ENCODE measurements at regions not wholly inside any gene's neighbourhood (a gene's known extent, or its start where the extent isn't known, plus 50 kb on each side); places are given as distances from the start of the nearest gene placed in this dataset.

DNA sequence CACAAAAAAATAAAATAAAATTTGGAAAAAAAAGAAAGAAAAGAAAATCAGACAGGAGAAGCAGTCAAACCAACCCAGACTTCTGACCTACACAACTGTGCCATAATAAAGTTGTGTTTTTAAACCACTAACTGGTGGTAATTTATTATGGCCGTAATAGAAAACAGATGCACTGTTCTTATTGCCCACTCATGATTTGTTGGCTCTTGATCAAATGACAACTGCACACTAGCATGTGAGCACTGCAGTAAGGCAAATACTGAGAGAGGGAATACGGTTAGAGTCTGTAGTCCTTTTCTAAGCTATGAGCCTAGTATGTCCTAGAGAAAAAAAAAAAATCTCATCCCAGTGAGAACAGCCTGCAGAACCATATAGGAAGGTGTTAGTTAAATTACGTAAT, 61.2 kb upstream of the TNR start:
- H3K27me3 ChIP-seq (ENCODE audit: control insufficient read depth, insufficient read depth, low read length): no peaks in the 10 kb centered on the region
- FAIRE-seq (no peak), DNase-seq (ENCODE audit: low read depth) (no peak)
- TF ChIP-seq, protein P1, sequence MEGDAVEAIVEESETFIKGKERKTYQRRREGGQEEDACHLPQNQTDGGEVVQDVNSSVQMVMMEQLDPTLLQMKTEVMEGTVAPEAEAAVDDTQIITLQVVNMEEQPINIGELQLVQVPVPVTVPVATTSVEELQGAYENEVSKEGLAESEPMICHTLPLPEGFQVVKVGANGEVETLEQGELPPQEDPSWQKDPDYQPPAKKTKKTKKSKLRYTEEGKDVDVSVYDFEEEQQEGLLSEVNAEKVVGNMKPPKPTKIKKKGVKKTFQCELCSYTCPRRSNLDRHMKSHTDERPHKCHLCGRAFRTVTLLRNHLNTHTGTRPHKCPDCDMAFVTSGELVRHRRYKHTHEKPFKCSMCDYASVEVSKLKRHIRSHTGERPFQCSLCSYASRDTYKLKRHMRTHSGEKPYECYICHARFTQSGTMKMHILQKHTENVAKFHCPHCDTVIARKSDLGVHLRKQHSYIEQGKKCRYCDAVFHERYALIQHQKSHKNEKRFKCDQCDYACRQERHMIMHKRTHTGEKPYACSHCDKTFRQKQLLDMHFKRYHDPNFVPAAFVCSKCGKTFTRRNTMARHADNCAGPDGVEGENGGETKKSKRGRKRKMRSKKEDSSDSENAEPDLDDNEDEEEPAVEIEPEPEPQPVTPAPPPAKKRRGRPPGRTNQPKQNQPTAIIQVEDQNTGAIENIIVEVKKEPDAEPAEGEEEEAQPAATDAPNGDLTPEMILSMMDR (IDR thresholded peaks at IDR 0.05; ENCODE audit: insufficient read depth, low read length, severe bottlenecking): no peak
- H3K36me3 ChIP-seq (ENCODE audit: control insufficient read depth, insufficient read depth, low read length): no peaks in the 10 kb centered on the region
- H3K4me3 ChIP-seq (ENCODE audit: low read depth, low read length): no peak overlapping the region

DNA sequence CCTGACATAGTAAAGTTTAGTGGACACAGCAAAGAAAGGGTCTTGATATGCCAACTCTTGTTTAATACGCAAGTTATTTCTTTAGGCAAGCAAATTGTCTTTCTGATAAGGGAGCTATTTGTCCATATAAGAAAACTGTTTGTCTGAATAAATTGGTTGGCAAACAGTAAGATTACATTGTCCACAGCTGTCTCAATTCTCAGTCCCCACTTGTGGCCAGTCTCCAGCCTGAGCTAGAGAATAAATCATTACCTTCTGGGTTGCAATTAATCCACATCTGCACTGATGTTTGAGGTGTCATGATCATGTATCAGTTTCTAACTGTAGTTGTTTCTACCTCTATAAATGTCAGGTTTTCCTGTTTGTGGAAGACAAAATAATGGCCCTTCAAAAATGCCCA, 60.0 kb upstream of the TNR start:
- Histone ChIP-seq H3K27me3 (ENCODE audit: control insufficient read depth, insufficient read depth, low read length) (no peaks in the 10 kb centered on the region), H3K4me3 (ENCODE audit: low read depth, low read length) (no peak overlapping the region), H3K36me3 (ENCODE audit: control insufficient read depth, insufficient read depth, low read length) (no peaks in the 10 kb centered on the region)
- FAIRE-seq (no peak), DNase-seq (ENCODE audit: low read depth) (no peak)
- TF ChIP-seq, protein P1 (IDR thresholded peaks at IDR 0.05; ENCODE audit: insufficient read depth, low read length, severe bottlenecking): no peak

DNA sequence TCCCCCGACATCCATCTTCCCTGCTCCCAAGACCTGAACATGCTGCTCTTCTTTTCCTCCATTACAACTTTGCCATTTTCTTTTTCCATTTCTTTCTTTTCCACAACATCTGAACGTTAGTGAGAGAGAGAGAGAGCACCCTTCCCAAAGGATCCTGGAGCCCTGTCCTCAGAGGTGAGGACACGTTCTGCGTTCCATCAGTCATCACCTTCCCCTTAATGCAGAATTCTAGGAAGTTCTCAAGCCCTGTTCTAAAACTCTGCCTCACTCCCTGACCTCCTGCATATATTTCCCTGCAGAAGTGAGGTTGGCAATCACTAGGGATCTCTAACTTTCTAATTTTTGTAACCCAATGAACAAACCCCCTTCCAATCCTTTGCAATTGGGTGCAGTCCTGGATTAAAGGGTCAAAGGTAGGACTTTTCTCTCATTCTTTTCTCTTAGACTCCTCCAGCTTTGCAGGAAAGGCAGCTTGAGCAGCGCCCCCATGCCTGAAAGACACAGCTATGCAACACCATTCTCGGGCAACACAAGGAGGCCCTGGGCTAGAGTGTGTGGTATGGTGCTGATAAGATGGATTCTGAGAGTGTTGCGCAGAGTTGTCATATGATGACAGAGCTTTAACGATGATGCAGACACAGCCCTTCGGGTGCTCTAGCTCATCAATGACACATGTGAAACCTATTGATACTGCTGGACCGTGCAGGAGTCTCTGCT, 59.2 kb upstream of the TNR start:
- no peak for DNase-seq (ENCODE audit: low read depth)
- TF ChIP-seq, protein P1 (IDR thresholded peaks at IDR 0.05; ENCODE audit: insufficient read depth, low read length, severe bottlenecking): no peak
- H3K4me3 ChIP-seq (ENCODE audit: low read depth, low read length): no peak overlapping the region
- FAIRE-seq: peak; percentile 28
- H3K36me3 ChIP-seq (ENCODE audit: control insufficient read depth, insufficient read depth, low read length): no peaks in the 10 kb centered on the region
- no peaks in the 10 kb centered on the region for H3K27me3 ChIP-seq (ENCODE audit: control insufficient read depth, insufficient read depth, low read length)

DNA sequence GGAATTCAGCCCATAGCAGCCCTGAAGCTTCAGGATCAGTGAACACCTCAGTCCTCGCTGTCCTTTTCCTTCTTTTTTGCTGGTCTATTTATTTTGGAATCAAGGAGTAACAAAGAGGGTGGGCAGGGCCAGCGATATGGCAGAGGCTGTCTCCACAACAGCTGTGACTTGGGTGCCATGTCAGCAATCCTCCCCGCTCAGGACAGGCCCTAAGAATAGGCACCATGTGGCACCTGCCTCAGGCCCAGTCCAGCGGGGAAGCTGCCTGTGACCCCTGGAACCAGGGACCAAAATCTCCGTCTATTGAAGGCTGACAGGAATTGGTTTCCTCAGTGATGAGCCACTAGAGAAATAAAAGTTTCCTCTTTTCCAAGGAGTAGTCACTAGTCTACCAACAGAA, 58.6 kb upstream of the TNR start:
- TF ChIP-seq, protein P1 (IDR thresholded peaks at IDR 0.05; ENCODE audit: insufficient read depth, low read length, severe bottlenecking): no peak
- no peak for FAIRE-seq
- no peaks in the 10 kb centered on the region for H3K27me3 ChIP-seq (ENCODE audit: control insufficient read depth, insufficient read depth, low read length)

DNA sequence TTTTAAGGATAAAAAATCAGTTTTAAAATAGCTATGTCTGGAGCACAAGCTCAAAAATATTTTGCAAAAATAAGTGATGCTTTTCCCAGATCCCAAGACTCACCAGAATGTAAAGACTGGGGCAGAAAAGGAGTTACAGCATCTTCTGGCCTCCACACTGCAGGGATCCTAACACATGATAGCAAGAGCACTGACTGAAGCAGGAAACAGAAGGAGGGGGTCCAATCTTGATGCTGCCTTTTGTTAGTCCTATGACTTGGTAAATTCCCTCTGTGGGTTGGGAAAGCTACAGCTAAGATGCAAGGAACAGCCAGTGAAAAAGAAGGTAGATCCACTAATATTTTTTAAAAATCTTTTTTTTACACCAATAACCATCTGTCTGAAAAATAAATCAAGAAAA, 54.2 kb upstream of the TNR start:
- no peak overlapping the region for H3K4me3 ChIP-seq (ENCODE audit: low read depth, low read length)
- FAIRE-seq (no peak), DNase-seq (ENCODE audit: low read depth) (no peak)
- H3K27me3 ChIP-seq (ENCODE audit: control insufficient read depth, insufficient read depth, low read length): no peaks in the 10 kb centered on the region
- TF ChIP-seq, protein P1 (IDR thresholded peaks at IDR 0.05; ENCODE audit: insufficient read depth, low read length, severe bottlenecking): no peak
- no peaks in the 10 kb centered on the region for H3K36me3 ChIP-seq (ENCODE audit: control insufficient read depth, insufficient read depth, low read length)

More for the DNA sequence above, 58.6 kb upstream of the TNR start:
- no peaks in the 10 kb centered on the region for H3K36me3 ChIP-seq (ENCODE audit: control insufficient read depth, insufficient read depth, low read length)
- no peak overlapping the region for H3K4me3 ChIP-seq (ENCODE audit: low read depth, low read length)
- no peak for DNase-seq (ENCODE audit: low read depth)

DNA sequence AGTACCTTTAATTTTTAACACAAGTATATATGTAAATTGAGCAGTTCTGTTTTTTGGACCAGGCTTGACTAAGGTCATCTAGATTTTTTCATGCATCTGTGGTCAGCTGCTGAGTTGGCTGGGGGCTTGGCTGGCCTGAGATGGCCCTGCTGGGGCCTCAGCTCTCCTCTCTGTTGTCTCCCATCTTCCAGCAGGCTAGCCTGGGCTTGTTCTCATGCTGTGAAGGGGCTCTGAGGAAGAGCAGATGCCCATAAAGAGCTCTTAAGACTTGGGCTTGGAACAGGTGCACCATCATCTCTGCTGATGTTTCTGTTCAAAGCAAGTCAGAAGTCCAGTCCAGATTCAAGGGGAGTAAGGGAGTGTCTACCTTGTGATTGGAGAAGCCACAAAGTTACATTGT, 51.2 kb upstream of the TNR start:
- Histone ChIP-seq H3K27me3 (ENCODE audit: control insufficient read depth, insufficient read depth, low read length) (no peaks in the 10 kb centered on the region), H3K4me3 (ENCODE audit: low read depth, low read length) (no peak overlapping the region), H3K36me3 (ENCODE audit: control insufficient read depth, insufficient read depth, low read length) (no peaks in the 10 kb centered on the region)
- FAIRE-seq: no peak
- DNase-seq (ENCODE audit: low read depth): no peak
- TF ChIP-seq, protein P1 (IDR thresholded peaks at IDR 0.05; ENCODE audit: insufficient read depth, low read length, severe bottlenecking): no peak
